ENCODE measurements at regions not wholly inside any gene's neighbourhood (a gene's known extent, or its start where the extent isn't known, plus 50 kb on each side); places are given as distances from the start of the nearest gene placed in this dataset.
"Not testable (repeated sequence)": the region's sequence is repeated elsewhere in the genome, so short reads cannot be mapped to it uniquely, and the experiment has no call there.

- Histone ChIP-seq H2AFZ (ENCODE audit: low read depth, low read length) (no peak overlapping the region), H3K79me2 (ENCODE audit: insufficient read depth, low read length) (no peaks in the 10 kb centered on the region), H3K27ac (ENCODE audit: low read length) (no peak overlapping the region), H4K20me1 (ENCODE audit: insufficient read depth, low read length) (no peaks in the 10 kb centered on the region), H3K9me3 (ENCODE audit: insufficient read depth, low read length, severe bottlenecking) (no peaks in the 10 kb centered on the region), H3K27me3 (ENCODE audit: insufficient read depth, low read length, poor library complexity) (no peaks in the 10 kb centered on the region), H3K4me3 (ENCODE audit: low read depth in 1 of 2, low read length in 2 of 2) (no peak overlapping the region), H3K36me3 (ENCODE audit: insufficient read depth, low read length) (no peaks in the 10 kb centered on the region), H3K4me1 (ENCODE audit: insufficient read depth, low read length) (no peaks in the 10 kb centered on the region), H3K9ac (ENCODE audit: low read depth, low read length) (no peak overlapping the region), H3K4me2 (ENCODE audit: insufficient read depth, low read length) (no peak overlapping the region)
- DNase-seq (no peak), ATAC-seq (ENCODE audit: insufficient read depth, low read depth) (no peak)
- TF ChIP-seq, protein P1, sequence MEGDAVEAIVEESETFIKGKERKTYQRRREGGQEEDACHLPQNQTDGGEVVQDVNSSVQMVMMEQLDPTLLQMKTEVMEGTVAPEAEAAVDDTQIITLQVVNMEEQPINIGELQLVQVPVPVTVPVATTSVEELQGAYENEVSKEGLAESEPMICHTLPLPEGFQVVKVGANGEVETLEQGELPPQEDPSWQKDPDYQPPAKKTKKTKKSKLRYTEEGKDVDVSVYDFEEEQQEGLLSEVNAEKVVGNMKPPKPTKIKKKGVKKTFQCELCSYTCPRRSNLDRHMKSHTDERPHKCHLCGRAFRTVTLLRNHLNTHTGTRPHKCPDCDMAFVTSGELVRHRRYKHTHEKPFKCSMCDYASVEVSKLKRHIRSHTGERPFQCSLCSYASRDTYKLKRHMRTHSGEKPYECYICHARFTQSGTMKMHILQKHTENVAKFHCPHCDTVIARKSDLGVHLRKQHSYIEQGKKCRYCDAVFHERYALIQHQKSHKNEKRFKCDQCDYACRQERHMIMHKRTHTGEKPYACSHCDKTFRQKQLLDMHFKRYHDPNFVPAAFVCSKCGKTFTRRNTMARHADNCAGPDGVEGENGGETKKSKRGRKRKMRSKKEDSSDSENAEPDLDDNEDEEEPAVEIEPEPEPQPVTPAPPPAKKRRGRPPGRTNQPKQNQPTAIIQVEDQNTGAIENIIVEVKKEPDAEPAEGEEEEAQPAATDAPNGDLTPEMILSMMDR (IDR thresholded peaks at IDR 0.05; ENCODE audit: borderline replicate concordance, extremely low read depth, low read length, poor library complexity, severe bottlenecking), result no peak
- TF ChIP-seq EZH2 (IDR thresholded peaks at IDR 0.05; ENCODE audit: borderline replicate concordance, low read depth, low read length, severe bottlenecking), result no peak
Measured at GRCh38 chr19:14322889-14323463, 58.3 kb upstream of the ADGRE5 start.

DNA sequence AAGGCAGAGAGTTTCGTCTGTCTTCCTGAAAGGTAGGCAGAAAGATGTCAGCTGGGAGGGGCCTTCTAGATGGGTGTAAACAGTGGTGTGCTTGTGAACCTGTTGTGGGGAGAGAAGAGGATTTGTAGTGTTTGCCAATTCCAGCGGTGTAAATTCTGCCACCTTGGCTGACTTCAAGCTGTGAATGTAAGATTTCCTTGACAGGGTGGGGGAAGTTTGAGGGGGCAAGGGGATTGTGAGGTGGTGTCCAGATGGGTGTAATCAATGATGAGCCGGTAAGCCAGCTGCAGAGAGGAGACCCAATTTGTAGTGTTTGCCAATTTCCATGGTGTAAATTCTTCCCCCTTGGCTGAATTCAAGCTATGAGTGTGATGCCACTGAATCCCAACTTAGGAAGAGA lies 61.0 kb upstream of the ADGRE5 start:
- DNase-seq (no peak), ATAC-seq (ENCODE audit: insufficient read depth, low read depth) (no peak)
- Histone ChIP-seq H3K79me2 (ENCODE audit: insufficient read depth, low read length) (no peaks in the 10 kb centered on the region), H3K27ac (ENCODE audit: low read length) (no peak overlapping the region), H2AFZ (ENCODE audit: low read depth, low read length) (no peak overlapping the region), H3K4me3 (ENCODE audit: low read depth in 1 of 2, low read length in 2 of 2) (no peak overlapping the region), H3K4me1 (ENCODE audit: insufficient read depth, low read length) (no peaks in the 10 kb centered on the region), H3K36me3 (ENCODE audit: insufficient read depth, low read length) (no peaks in the 10 kb centered on the region), H3K4me2 (ENCODE audit: insufficient read depth, low read length) (no peak overlapping the region), H3K9me3 (ENCODE audit: insufficient read depth, low read length, severe bottlenecking) (no peaks in the 10 kb centered on the region), H4K20me1 (ENCODE audit: insufficient read depth, low read length) (no peaks in the 10 kb centered on the region), H3K27me3 (ENCODE audit: insufficient read depth, low read length, poor library complexity) (no peaks in the 10 kb centered on the region), H3K9ac (ENCODE audit: low read depth, low read length) (no peak overlapping the region)
- TF ChIP-seq EZH2 (IDR thresholded peaks at IDR 0.05; ENCODE audit: borderline replicate concordance, low read depth, low read length, severe bottlenecking), result no peak
- TF ChIP-seq, protein P1 (IDR thresholded peaks at IDR 0.05; ENCODE audit: borderline replicate concordance, extremely low read depth, low read length, poor library complexity, severe bottlenecking), result no peak

- H3K9ac ChIP-seq (ENCODE audit: low read depth, low read length); H3K79me2 ChIP-seq (ENCODE audit: insufficient read depth, low read length); H3K4me2 ChIP-seq (ENCODE audit: insufficient read depth, low read length); H3K36me3 ChIP-seq (ENCODE audit: insufficient read depth, low read length); DNase-seq; H3K4me3 ChIP-seq (ENCODE audit: low read depth in 1 of 2, low read length in 2 of 2); H2AFZ ChIP-seq (ENCODE audit: low read depth, low read length); ATAC-seq (ENCODE audit: insufficient read depth, low read depth); H3K9me3 ChIP-seq (ENCODE audit: insufficient read depth, low read length, severe bottlenecking); H3K27ac ChIP-seq (ENCODE audit: low read length); H3K4me1 ChIP-seq (ENCODE audit: insufficient read depth, low read length); H3K27me3 ChIP-seq (ENCODE audit: insufficient read depth, low read length, poor library complexity); H4K20me1 ChIP-seq (ENCODE audit: insufficient read depth, low read length): not testable (repeated sequence)
Measured at GRCh38 chr19:14319720-14320119, 61.5 kb upstream of the ADGRE5 start.

GRCh38 chr19:14318873-14319272 lies 62.4 kb upstream of the ADGRE5 start:
- Histone ChIP-seq H4K20me1 (ENCODE audit: insufficient read depth, low read length) (no peaks in the 10 kb centered on the region), H3K9me3 (ENCODE audit: insufficient read depth, low read length, severe bottlenecking) (no peaks in the 10 kb centered on the region), H3K9ac (ENCODE audit: low read depth, low read length) (no peak overlapping the region), H3K27me3 (ENCODE audit: insufficient read depth, low read length, poor library complexity) (no peaks in the 10 kb centered on the region), H3K36me3 (ENCODE audit: insufficient read depth, low read length) (no peaks in the 10 kb centered on the region), H2AFZ (ENCODE audit: low read depth, low read length) (no peak overlapping the region), H3K4me1 (ENCODE audit: insufficient read depth, low read length) (no peaks in the 10 kb centered on the region), H3K79me2 (ENCODE audit: insufficient read depth, low read length) (no peaks in the 10 kb centered on the region), H3K4me2 (ENCODE audit: insufficient read depth, low read length) (no peak overlapping the region), H3K4me3 (ENCODE audit: low read depth in 1 of 2, low read length in 2 of 2) (no peak overlapping the region), H3K27ac (ENCODE audit: low read length) (no peak overlapping the region)
- DNase-seq, result no peak
- no peak for ATAC-seq (ENCODE audit: insufficient read depth, low read depth)
- no peak for TF ChIP-seq EZH2 (IDR thresholded peaks at IDR 0.05; ENCODE audit: borderline replicate concordance, low read depth, low read length, severe bottlenecking)
- TF ChIP-seq, protein P1 (IDR thresholded peaks at IDR 0.05; ENCODE audit: borderline replicate concordance, extremely low read depth, low read length, poor library complexity, severe bottlenecking), result no peak
